HCT116 (cell line): ENCODE measurements at regions not wholly inside any gene's neighbourhood (a gene's known extent, or its start where the extent isn't known, plus 50 kb on each side); places are given as distances from the start of the nearest gene placed in this dataset.

ENCODE experiments used
- ATAC-seq: fragments of 200-7000 bp; cut with Tn5 transposase; 2 replicates; pipeline ENCODE4 v1.9.1; 2020; ENCODE audit warnings: mild to moderate bottlenecking, moderate library complexity
- BruUV-seq: library from RNA; stranded (reverse); fragments of 400-500 nt; replicated peaks from 2 replicates; lab custom pipeline; 2021; lab: Mats Ljungman, UMichigan
- CTCF ChIA-PET: fragments of 300-600 bp; sonication (Branson Sonifier 250); formaldehyde crosslinking; loops from one replicate; lab custom pipeline; 2021; ENCODE audit warnings: antibody characterized with exemption; lab: Charles Lee
- POLR2A ChIA-PET: fragments of 300-600, 350-600 bp; sonication (Branson Sonifier 250); formaldehyde crosslinking; loops from one replicate; lab custom pipeline; 2021; ENCODE audit warnings: antibody characterized with exemption; lab: Charles Lee
- RAD21 ChIA-PET, 2 experiments: fragments of 300-600 bp; sonication (Branson Sonifier 250); formaldehyde crosslinking; loops; one replicate each; lab custom pipeline; 2023; ENCODE audit warnings: low total read pairs in 2 of 2; ENCODE audit not compliant: uncharacterized antibody in 2 of 2, unreplicated experiment in 2 of 2, low non-redundant PET in 1 of 2; lab: Charles Lee
- DNase-seq: peaks from one replicate; pipeline ENCODE4 v3.0.0-alpha.2; 2010; ENCODE audit warnings: low read depth, low spot score
- H2AFZ ChIP-seq: fragments of 200-600 bp; shearing (Covaris generic), sonication (generic); 2 replicates; pipeline ENCODE4 v1.6.1; 2017; ENCODE audit warnings: low read depth, mixed run types, mixed read lengths, antibody characterized with exemption, low read length; ENCODE audit not compliant: poor library complexity, severe bottlenecking
- H3K27ac ChIP-seq: 2 replicates; pipeline ENCODE4 v1.5.1; 2012; ENCODE audit warnings: low read depth, low read length
- H3K27me3 ChIP-seq: fragments of 200-600 bp; sonication (generic); 2 replicates; pipeline ENCODE4 v1.6.1; 2016; ENCODE audit warnings: mixed run types, low read length, mixed read lengths; ENCODE audit not compliant: insufficient read depth
- H3K36me3 ChIP-seq, 2 experiments: fragments of 200-500 bp in 1 of 2; fragments of 200-600 bp in 1 of 2; sonication (Bioruptor generic) in 1 of 2; sonication (generic) in 1 of 2; 2 replicates each; pipeline versions ENCODE4 v1.5.1 to v1.6.1; 2014 to 2016; ENCODE audit warnings: low read length in 2 of 2, inconsistent platforms in 1 of 2, mixed read lengths in 1 of 2, mixed run types in 1 of 2; ENCODE audit not compliant: insufficient read depth in 2 of 2, control insufficient read depth in 1 of 2
- H3K4me1 ChIP-seq, 2 experiments: fragments of 200-600 bp in 1 of 2; sonication (generic) in 1 of 2; 2 replicates each; pipeline versions ENCODE4 v1.5.1 to v1.6.1; 2012 to 2017; ENCODE audit warnings: low read length in 2 of 2, inconsistent platforms in 1 of 2, mild to moderate bottlenecking in 1 of 2, mixed read lengths in 1 of 2, mixed run types in 1 of 2, moderate library complexity in 1 of 2; ENCODE audit not compliant: insufficient read depth in 2 of 2, control insufficient read depth in 1 of 2
- H3K4me2 ChIP-seq: fragments of 200-600 bp; sonication (generic); 2 replicates; pipeline ENCODE4 v1.6.1; 2017; ENCODE audit warnings: mixed run types, low read length, mixed read lengths
- H3K4me3 ChIP-seq, 2 experiments: fragments of 200-600 bp in 1 of 2; sonication (generic) in 1 of 2; replicated peaks in 1 of 2; 2 replicates each; pipeline ENCODE4 v1.5.1; 2011 to 2016; ENCODE audit warnings: low read length in 2 of 2, control low read depth in 1 of 2, low read depth in 1 of 2, mild to moderate bottlenecking in 1 of 2, mixed read lengths in 1 of 2, mixed run types in 1 of 2
- H3K79me2 ChIP-seq: fragments of 200-600 bp; sonication (generic); 2 replicates; pipeline ENCODE4 v1.6.1; 2017; ENCODE audit warnings: mild to moderate bottlenecking, mixed run types, low read length, moderate library complexity, mixed read lengths; ENCODE audit not compliant: insufficient read depth
- H3K9ac ChIP-seq: fragments of 200-600 bp; sonication (generic); 2 replicates; pipeline ENCODE4 v1.6.1; 2016; ENCODE audit warnings: low read length, mixed read lengths
- H3K9me2 ChIP-seq: fragments of 200-600 bp; sonication (generic), shearing (Covaris generic); 2 replicates; pipeline ENCODE4 v1.6.1; 2017; ENCODE audit warnings: mixed run types, mild to moderate bottlenecking, moderate library complexity; ENCODE audit not compliant: insufficient read depth
- H3K9me3 ChIP-seq, 2 experiments: fragments of 200-500 bp in 1 of 2; fragments of 200-600 bp in 1 of 2; sonication (Bioruptor generic) in 1 of 2; sonication (generic) in 1 of 2; 2 replicates each; pipeline ENCODE4 v1.6.1; 2014 to 2017; ENCODE audit warnings: low read length in 2 of 2, mixed read lengths in 2 of 2, inconsistent platforms in 1 of 2, low read depth in 1 of 2, mild to moderate bottlenecking in 1 of 2, mixed run types in 1 of 2, moderate library complexity in 1 of 2; ENCODE audit not compliant: control insufficient read depth in 1 of 2, insufficient read depth in 1 of 2
- H4K20me1 ChIP-seq: fragments of 200-600 bp; sonication (generic), shearing (Covaris generic); 2 replicates; pipeline ENCODE4 v1.6.1; 2017; ENCODE audit warnings: mixed run types, mild to moderate bottlenecking, moderate library complexity; ENCODE audit not compliant: insufficient read depth
- ATF3 ChIP-seq: IDR thresholded peaks from 2 replicates; pipeline ENCODE4 v1.6.1; 2012
- EZH2 ChIP-seq: fragments of 200-600 bp; sonication (generic); IDR thresholded peaks from 2 replicates; pipeline ENCODE4 v1.6.1; 2017; ENCODE audit warnings: antibody characterized with exemption, mixed run types
- JUND ChIP-seq: IDR thresholded peaks from 2 replicates; pipeline ENCODE4 v1.6.1; 2012
- MAX ChIP-seq: IDR thresholded peaks from 2 replicates; pipeline ENCODE4 v1.6.1; 2012
- POLR2AphosphoS5 ChIP-seq: IDR thresholded peaks from 2 replicates; pipeline ENCODE4 v1.6.1; 2011; ENCODE audit warnings: mild to moderate bottlenecking, low read depth, low read length, moderate library complexity
- RAD21 ChIP-seq: IDR thresholded peaks from 2 replicates; pipeline ENCODE4 v1.6.1; 2012; ENCODE audit warnings: low read depth, mild to moderate bottlenecking
- SIN3A ChIP-seq: IDR thresholded peaks from 2 replicates; pipeline ENCODE4 v1.6.1; 2012; ENCODE audit warnings: low read depth
- SRF ChIP-seq: IDR thresholded peaks from 2 replicates; pipeline ENCODE4 v1.6.1; 2012; ENCODE audit warnings: low read depth
- TCF7L2 ChIP-seq: IDR thresholded peaks from 2 replicates; pipeline ENCODE4 v1.7.0; 2011; ENCODE audit warnings: borderline replicate concordance, inconsistent platforms; ENCODE audit not compliant: insufficient read depth, insufficient read length; ENCODE audit errors: extremely low read depth
- YY1 ChIP-seq: IDR thresholded peaks from 2 replicates; pipeline ENCODE4 v1.6.1; 2011; ENCODE audit warnings: low read length, low read depth, moderate library complexity, mild to moderate bottlenecking; ENCODE audit not compliant: insufficient replicate concordance; ENCODE audit errors: extremely low read depth
- ZBTB33 ChIP-seq: IDR thresholded peaks from 2 replicates; pipeline ENCODE4 v1.6.1; 2011; ENCODE audit warnings: mild to moderate bottlenecking, low read length, moderate library complexity; ENCODE audit not compliant: insufficient replicate concordance; ENCODE audit errors: extremely low read depth
- intact Hi-C: fragments of 100-400 bp; cut with micrococcal nuclease; formaldehyde crosslinking; loops from 2 replicates; pipeline ENCODE4 v1.10.0; 2022
- TF ChIP-seq, protein P1 (sequence below): IDR thresholded peaks from 2 replicates; pipeline ENCODE4 v1.6.1; 2012; ENCODE audit warnings: low read depth

DNA sequence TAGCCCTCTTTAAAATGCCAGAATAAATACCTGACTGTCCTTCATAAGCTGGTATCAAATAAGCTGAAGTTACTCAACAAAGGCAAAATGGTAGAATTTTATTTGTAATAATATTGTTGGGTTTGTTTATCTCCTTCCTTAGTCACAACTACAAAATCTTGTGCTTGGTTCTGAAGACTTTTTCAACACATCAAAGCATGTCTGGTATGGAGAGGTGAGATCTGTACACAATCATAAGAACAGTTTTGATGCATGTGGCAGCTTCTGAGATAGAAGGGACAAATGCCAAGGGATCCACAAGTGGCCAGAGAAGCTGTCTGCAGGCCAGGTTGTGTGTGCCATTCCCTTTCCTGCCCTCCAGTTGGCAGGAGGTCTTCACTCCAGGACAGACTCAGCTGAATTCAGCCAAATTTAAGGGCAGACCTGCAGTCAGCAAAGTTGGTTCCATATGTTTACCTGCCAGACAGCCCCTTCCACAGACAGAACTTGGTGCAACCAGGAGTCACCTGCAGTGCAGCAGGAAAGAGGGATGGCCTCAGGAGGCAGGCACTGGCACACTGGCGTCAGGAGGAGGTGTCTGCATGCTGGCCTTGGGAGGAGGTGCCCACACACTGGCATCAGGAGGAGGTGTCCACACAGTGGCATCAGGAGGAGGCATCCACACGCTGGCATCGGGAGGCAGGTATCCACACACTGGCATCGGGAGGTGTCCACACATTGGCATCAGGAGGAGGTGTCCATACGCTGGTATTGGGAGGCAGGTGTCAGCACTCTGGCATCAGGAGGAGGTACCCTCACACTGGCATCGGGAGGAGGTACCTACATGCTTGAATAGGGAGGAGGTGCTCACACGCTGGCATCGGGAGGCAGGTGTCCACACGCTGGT lies 93.1 kb upstream of the IKZF1 start:
- Histone ChIP-seq H3K79me2 (no peaks in the 10 kb centered on the region), H3K27me3 (no peaks in the 10 kb centered on the region), H3K4me2 (no peak overlapping the region), H3K27ac (no peak overlapping the region), H3K4me1 (peaks cover 7 to 28% of the 10 kb centered on the region in 2 experiments; a peak in 3 of 4 replicates), H4K20me1 (no peaks in the 10 kb centered on the region), H3K9ac (no peak overlapping the region), H3K9me2 (no peaks in the 10 kb centered on the region), H3K4me3 (no peak overlapping the region), H3K9me3 (no peaks in the 10 kb centered on the region), H3K36me3 (no peaks in the 10 kb centered on the region), H2AFZ (no peak overlapping the region)
- ATAC-seq (no peak), DNase-seq (no peak)
- intact Hi-C loops: no loop called here
- ChIA-PET POLR2A (no interaction called here), CTCF (no interaction called here), RAD21 (no interaction called here)
- TF ChIP-seq TCF7L2 (no peak), SIN3A (no peak), ATF3 (no peak), POLR2AphosphoS5 (no peak), ZBTB33 (no peak), JUND (no peak), SRF (no peak), EZH2 (no peak), MAX (no peak), RAD21 (no peak), YY1 (no peak)
- TF ChIP-seq, protein P1, sequence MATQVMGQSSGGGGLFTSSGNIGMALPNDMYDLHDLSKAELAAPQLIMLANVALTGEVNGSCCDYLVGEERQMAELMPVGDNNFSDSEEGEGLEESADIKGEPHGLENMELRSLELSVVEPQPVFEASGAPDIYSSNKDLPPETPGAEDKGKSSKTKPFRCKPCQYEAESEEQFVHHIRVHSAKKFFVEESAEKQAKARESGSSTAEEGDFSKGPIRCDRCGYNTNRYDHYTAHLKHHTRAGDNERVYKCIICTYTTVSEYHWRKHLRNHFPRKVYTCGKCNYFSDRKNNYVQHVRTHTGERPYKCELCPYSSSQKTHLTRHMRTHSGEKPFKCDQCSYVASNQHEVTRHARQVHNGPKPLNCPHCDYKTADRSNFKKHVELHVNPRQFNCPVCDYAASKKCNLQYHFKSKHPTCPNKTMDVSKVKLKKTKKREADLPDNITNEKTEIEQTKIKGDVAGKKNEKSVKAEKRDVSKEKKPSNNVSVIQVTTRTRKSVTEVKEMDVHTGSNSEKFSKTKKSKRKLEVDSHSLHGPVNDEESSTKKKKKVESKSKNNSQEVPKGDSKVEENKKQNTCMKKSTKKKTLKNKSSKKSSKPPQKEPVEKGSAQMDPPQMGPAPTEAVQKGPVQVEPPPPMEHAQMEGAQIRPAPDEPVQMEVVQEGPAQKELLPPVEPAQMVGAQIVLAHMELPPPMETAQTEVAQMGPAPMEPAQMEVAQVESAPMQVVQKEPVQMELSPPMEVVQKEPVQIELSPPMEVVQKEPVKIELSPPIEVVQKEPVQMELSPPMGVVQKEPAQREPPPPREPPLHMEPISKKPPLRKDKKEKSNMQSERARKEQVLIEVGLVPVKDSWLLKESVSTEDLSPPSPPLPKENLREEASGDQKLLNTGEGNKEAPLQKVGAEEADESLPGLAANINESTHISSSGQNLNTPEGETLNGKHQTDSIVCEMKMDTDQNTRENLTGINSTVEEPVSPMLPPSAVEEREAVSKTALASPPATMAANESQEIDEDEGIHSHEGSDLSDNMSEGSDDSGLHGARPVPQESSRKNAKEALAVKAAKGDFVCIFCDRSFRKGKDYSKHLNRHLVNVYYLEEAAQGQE: no peak
- BruUV-seq: no TSS peak
